AG04449 (cell line): ENCODE measurements at regions not wholly inside any gene's neighbourhood (a gene's known extent, or its start where the extent isn't known, plus 50 kb on each side); places are given as distances from the start of the nearest gene placed in this dataset.
"Not testable (repeated sequence)": the region's sequence is repeated elsewhere in the genome, so short reads cannot be mapped to it uniquely, and the experiment has no call there.

Source experiments
- CTCF ChIA-PET: fragments of 350-600 bp; formaldehyde crosslinking; extraction: SDS; loops from one replicate; lab custom pipeline; 2021; ENCODE audit warnings: antibody characterized with exemption; lab: Yijun Ruan, JAX
- POLR2A ChIA-PET: fragments of 400-600, 350-600 bp; formaldehyde crosslinking; extraction: SDS; loops from one replicate; lab custom pipeline; 2020; ENCODE audit warnings: antibody characterized with exemption, inconsistent platforms; lab: Yijun Ruan, JAX
- DNase-seq: peaks from one replicate; pipeline ENCODE4 v3.0.0-alpha.2; 2010; ENCODE audit warnings: low read depth, low spot score
- H3K4me3 ChIP-seq: 2 replicates; pipeline ENCODE4 v1.5.1; 2011; ENCODE audit warnings: low read depth, mild to moderate bottlenecking, control low read depth, low read length
- CTCF ChIP-seq: IDR thresholded peaks from one replicate; pipeline ENCODE4 v1.5.1; 2011; ENCODE audit warnings: mild to moderate bottlenecking, moderate library complexity, low read length, control low read depth, inconsistent platforms; ENCODE audit not compliant: insufficient read depth; ENCODE audit errors: missing control alignments

- peak; percentile 82 for TF ChIP-seq CTCF
- ChIA-PET CTCF (interaction anchor here (1.0 to 2.3 kb wide), 12 partner anchors 8 to 407 kb away, joined by 3 to 14 read pairs (median 6); no protein-coding TSS in a partner anchor), POLR2A (no interaction called here)
- peak; percentile 81 for DNase-seq
- H3K4me3 ChIP-seq, result no peak overlapping the region
Observed at GRCh38 chr11:103609117-103610066, 427.0 kb upstream of the DDI1 start.

DNA sequence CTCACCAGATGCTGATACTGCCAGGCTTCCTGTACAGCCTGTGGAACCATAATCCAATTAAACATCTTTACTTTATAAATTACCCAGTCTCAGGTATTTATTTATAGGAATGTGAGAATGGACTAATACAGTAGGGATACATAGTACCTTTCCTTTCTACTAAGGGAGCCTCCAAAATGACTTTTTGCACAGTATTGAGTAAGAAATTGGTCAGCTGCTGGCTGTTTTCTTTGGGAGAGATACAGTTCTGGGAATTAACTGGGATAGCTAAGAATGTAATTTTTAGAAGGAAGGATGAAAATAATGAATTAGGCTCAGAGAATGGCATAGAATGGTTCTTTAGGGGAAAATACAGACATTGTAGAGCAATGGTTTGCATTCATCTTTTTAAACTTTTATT lies 426.0 kb upstream of the DDI1 start:
- POLR2A ChIA-PET, result no interaction called here
- no peak overlapping the region for H3K4me3 ChIP-seq
- CTCF ChIA-PET, result interaction anchor here (1.2 to 2.8 kb wide), 3 partner anchors 8 to 12 kb away, joined by 4 to 12 read pairs (median 7); no protein-coding TSS in a partner anchor
- no peak for TF ChIP-seq CTCF
- DNase-seq, result no peak

GRCh38 chr11:103611526-103612260 lies 424.7 kb upstream of the DDI1 start:
- DNase-seq, POLR2A ChIA-PET, H3K4me3 ChIP-seq: not testable (repeated sequence)
- CTCF ChIA-PET, result interaction anchor here (1.1 to 2.8 kb wide), 4 partner anchors 8 to 11 kb away, joined by 4 to 12 read pairs (median 6); no protein-coding TSS in a partner anchor

DNA sequence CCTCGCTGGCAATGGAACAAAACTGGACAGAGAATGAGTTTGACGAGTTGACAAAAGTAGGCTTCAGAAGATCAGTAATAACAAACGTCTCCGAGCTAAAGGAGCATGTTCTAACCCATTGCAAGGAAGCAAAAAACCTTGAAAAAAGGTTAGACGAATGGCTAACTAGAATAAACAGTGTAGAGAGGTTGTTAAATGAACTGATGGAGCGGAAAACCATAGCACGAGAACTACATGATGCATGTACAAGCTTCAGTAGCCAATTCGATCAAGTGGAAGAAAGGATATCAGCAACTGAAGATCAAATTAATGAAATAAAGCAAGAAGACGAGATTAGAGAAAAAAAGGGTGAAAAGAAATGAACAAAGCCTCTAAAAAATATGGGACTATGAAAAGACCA lies 424.0 kb upstream of the DDI1 start:
- POLR2A ChIA-PET, DNase-seq, H3K4me3 ChIP-seq: not testable (repeated sequence)
- CTCF ChIA-PET, result interaction anchor here (1.1 to 2.8 kb wide), 2 partner anchors 10 to 11 kb away, joined by 5 to 12 read pairs; no protein-coding TSS in a partner anchor

DNA sequence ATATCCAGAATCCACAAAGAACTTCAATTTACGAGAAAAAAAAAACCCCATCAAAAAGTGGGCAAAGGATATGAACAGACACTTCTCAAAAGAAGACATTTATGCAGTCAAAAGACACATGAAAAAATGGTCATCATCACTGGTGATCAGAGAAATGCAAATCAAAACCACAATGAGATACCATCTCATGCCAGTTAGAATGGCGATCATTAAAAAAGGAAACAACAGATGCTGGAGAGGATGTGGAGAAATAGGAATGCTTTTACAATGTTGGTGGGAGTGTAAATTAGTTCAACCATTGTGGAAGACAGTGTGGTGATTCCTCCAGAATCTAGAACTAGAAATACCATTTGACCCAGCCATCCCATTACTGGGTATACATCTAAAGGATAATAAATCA lies 419.9 kb upstream of the DDI1 start:
- DNase-seq, POLR2A ChIA-PET, CTCF ChIA-PET, H3K4me3 ChIP-seq: not testable (repeated sequence)

DNA sequence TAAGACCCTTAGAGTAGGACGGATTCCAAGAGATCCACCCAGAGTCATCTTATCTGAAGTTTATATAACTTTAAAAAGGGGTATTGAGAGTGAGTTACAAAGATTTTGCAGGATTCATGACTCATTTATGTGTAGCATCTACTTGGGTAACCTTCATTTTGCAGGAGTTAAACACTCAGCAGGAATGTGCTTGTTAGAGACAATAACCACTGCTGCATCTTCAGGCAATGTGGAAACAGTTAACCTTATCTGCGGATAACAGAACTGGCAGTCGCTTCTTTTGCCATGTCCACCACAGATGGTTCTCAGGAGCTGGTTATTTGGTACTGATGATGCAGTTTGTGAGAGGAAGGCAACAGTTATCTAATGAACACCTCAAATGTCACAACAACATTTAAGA lies 417.9 kb upstream of the DDI1 start:
- H3K4me3 ChIP-seq, result no peak overlapping the region
- POLR2A ChIA-PET, result no interaction called here
- CTCF ChIA-PET, result interaction anchor here (1.9 to 2.3 kb wide), 2 partner anchors 8 to 10 kb away, joined by 7 to 11 read pairs; no protein-coding TSS in a partner anchor
- DNase-seq, result peak; percentile 33
- TF ChIP-seq CTCF, result no peak

DNA sequence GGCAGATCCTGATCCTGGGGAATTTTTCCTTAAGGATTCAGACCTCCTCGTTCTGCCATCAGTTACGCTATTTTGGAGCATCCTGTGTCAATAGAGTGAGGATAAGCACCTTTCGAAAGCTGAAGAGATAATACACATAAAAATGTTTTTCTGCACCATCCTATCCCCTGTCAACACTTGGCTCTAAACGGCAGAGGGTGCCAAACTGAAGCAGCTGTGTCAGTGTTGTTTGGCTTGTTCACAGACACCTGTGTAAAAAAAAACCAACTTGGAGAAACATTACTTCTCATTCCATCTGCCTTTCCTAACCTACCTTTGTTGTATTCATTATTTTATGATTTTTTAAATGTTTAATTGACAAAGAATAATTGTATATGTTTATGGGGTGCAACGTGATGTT lies 417.0 kb upstream of the DDI1 start:
- no peak for DNase-seq
- H3K4me3 ChIP-seq, result no peak overlapping the region
- no peak for TF ChIP-seq CTCF
- ChIA-PET CTCF (interaction anchor here (0.9 to 2.3 kb wide), 4 partner anchors 9 to 13 kb away, joined by 3 to 10 read pairs (median 6); no protein-coding TSS in a partner anchor), POLR2A (no interaction called here)
